SK-N-SH (cell line): ENCODE measurements at regions not wholly inside any gene's neighbourhood (a gene's known extent, or its start where the extent isn't known, plus 50 kb on each side); places are given as distances from the start of the nearest gene placed in this dataset.

Source experiments
- CTCF ChIA-PET: fragments of 300-600, 350-600 bp; formaldehyde crosslinking; extraction: SDS; loops from one replicate; lab custom pipeline; 2021; lab: Yijun Ruan, JAX
- POLR2A ChIA-PET: fragments of 350-600 bp; sonication (Branson Sonifier 250); formaldehyde crosslinking; extraction: SDS; loops from one replicate; lab custom pipeline; 2020; ENCODE audit warnings: antibody characterized with exemption, inconsistent platforms; lab: Yijun Ruan, JAX
- DNase-seq: peaks from one replicate; pipeline ENCODE4 v3.0.0; 2012
- H2AFZ ChIP-seq: fragments of 200-600 bp; sonication (generic); 2 replicates; pipeline ENCODE4 v1.8.1; 2016; ENCODE audit warnings: antibody characterized with exemption, mild to moderate bottlenecking, low read depth
- H3F3A ChIP-seq: fragments of 200-600 bp; sonication (generic); replicated peaks from 2 replicates; pipeline ENCODE3; 2016; ENCODE audit warnings: antibody characterized with exemption, mild to moderate bottlenecking; ENCODE audit not compliant: insufficient read depth
- H3K27ac ChIP-seq, 2 experiments: fragments of 200-500 bp in 1 of 2; fragments of 200-600 bp in 1 of 2; sonication (Bioruptor generic) in 1 of 2; sonication (generic), shearing (Covaris generic) in 1 of 2; 2 replicates each; pipeline versions ENCODE4 v1.5.1 to v1.6.1; 2014 to 2016; ENCODE audit warnings: low read depth in 2 of 2, inconsistent platforms in 1 of 2, low read length in 1 of 2, mild to moderate bottlenecking in 1 of 2, mixed read lengths in 1 of 2
- H3K27me3 ChIP-seq: fragments of 200-600 bp; sonication (generic), shearing (Covaris generic); 2 replicates; pipeline ENCODE4 v1.6.1; 2016; ENCODE audit warnings: mixed run types; ENCODE audit not compliant: insufficient read depth
- H3K36me3 ChIP-seq, 2 experiments: fragments of 200-500 bp in 1 of 2; fragments of 200-600 bp in 1 of 2; sonication (Bioruptor generic) in 1 of 2; sonication (generic) in 1 of 2; replicated peaks in 1 of 2; 2 replicates each; pipeline versions ENCODE3 to v1.5.1; 2014 to 2016; ENCODE audit warnings: low read length in 1 of 2, mild to moderate bottlenecking in 1 of 2; ENCODE audit not compliant: insufficient read depth in 2 of 2, control insufficient read depth in 1 of 2
- H3K4me1 ChIP-seq, 2 experiments: fragments of 200-500 bp in 1 of 2; fragments of 200-600 bp in 1 of 2; sonication (Bioruptor generic) in 1 of 2; sonication (generic), shearing (Covaris generic) in 1 of 2; 2 replicates each; pipeline versions ENCODE4 v1.5.1 to v1.6.1; 2014 to 2016; ENCODE audit warnings: low read depth in 1 of 2, low read length in 1 of 2, mixed run types in 1 of 2; ENCODE audit not compliant: insufficient read depth in 2 of 2, control insufficient read depth in 1 of 2
- H3K4me2 ChIP-seq: fragments of 200-600 bp; sonication (generic), shearing (Covaris generic); 2 replicates; pipeline ENCODE4 v1.6.1; 2017; ENCODE audit warnings: mixed run types
- H3K4me3 ChIP-seq, 2 experiments: fragments of 200-500 bp in 1 of 2; fragments of 200-600 bp in 1 of 2; sonication (Bioruptor generic) in 1 of 2; sonication (generic), shearing (Covaris generic) in 1 of 2; 2 replicates each; pipeline versions ENCODE4 v1.5.1 to v1.8.1; 2014 to 2016; ENCODE audit warnings: low read depth in 2 of 2, inconsistent platforms in 1 of 2, low read length in 1 of 2, mild to moderate bottlenecking in 1 of 2, mixed read lengths in 1 of 2, moderate library complexity in 1 of 2
- H3K79me2 ChIP-seq: fragments of 200-600 bp; sonication (generic); 2 replicates; pipeline ENCODE4 v1.8.1; 2017; ENCODE audit warnings: mild to moderate bottlenecking; ENCODE audit not compliant: insufficient read depth
- H3K9ac ChIP-seq: fragments of 200-600 bp; sonication (generic); 2 replicates; pipeline ENCODE4 v1.6.1; 2017; ENCODE audit warnings: mixed run types
- H3K9me2 ChIP-seq: fragments of 200-600 bp; sonication (generic); 2 replicates; pipeline ENCODE4 v1.6.1; 2017; ENCODE audit warnings: mixed run types
- H3K9me3 ChIP-seq: fragments of 200-600 bp; sonication (generic); 2 replicates; pipeline ENCODE4 v1.6.1; 2017; ENCODE audit warnings: mixed run types, mild to moderate bottlenecking, moderate library complexity
- H4K20me1 ChIP-seq: fragments of 200-600 bp; sonication (generic); 2 replicates; pipeline ENCODE4 v1.6.1; 2017; ENCODE audit warnings: mild to moderate bottlenecking, mixed run types; ENCODE audit not compliant: insufficient read depth
- CHD2 ChIP-seq: fragments of 150-350 bp; IDR thresholded peaks from 2 replicates; pipeline ENCODE4 v1.6.1; 2018; ENCODE audit warnings: low read length; ENCODE audit not compliant: partially characterized antibody
- EZH2phosphoT487 ChIP-seq: fragments of 200-600 bp; sonication (generic); IDR thresholded peaks from 2 replicates; pipeline ENCODE4 v1.6.1; 2017; ENCODE audit warnings: low read depth, mixed run types, mild to moderate bottlenecking, antibody characterized with exemption, moderate library complexity, borderline replicate concordance
- FOXJ3 ChIP-seq: sonication (generic); formaldehyde crosslinking; IDR thresholded peaks from 2 replicates; pipeline ENCODE4 v1.5.1; 2020; ENCODE audit warnings: mild to moderate bottlenecking, missing genetic modification reagents
- FOXM1 ChIP-seq: IDR thresholded peaks from 2 replicates; pipeline ENCODE4 v1.4.0; 2012; ENCODE audit warnings: low read depth, mild to moderate bottlenecking
- GABPA ChIP-seq: IDR thresholded peaks from 2 replicates; pipeline ENCODE4 v1.4.0; 2012; ENCODE audit warnings: low read depth, mild to moderate bottlenecking
- GATA2 ChIP-seq: sonication (generic); formaldehyde crosslinking; IDR thresholded peaks from 2 replicates; pipeline ENCODE4 v1.5.0; 2020; ENCODE audit warnings: mild to moderate bottlenecking, missing genetic modification reagents
- MEF2A ChIP-seq: IDR thresholded peaks from 2 replicates; pipeline ENCODE4 v1.4.0; 2012; ENCODE audit warnings: low read depth, borderline replicate concordance
- MXI1 ChIP-seq: IDR thresholded peaks from 2 replicates; pipeline ENCODE4 v1.6.1; 2012; ENCODE audit warnings: mild to moderate bottlenecking, low read depth, low read length, improper control_type of control experiment
- NFIC ChIP-seq: IDR thresholded peaks from 2 replicates; pipeline ENCODE4 v1.4.0; 2012; ENCODE audit warnings: borderline replicate concordance
- POLR2AphosphoS5 ChIP-seq: IDR thresholded peaks from 2 replicates; pipeline ENCODE4 v1.6.1; 2012; ENCODE audit warnings: low read depth, low read length
- RCOR1 ChIP-seq: fragments of 150-350 bp; IDR thresholded peaks from 2 replicates; pipeline ENCODE4 v1.6.1; 2017; ENCODE audit warnings: antibody characterized with exemption, low read length
- SIN3A ChIP-seq: IDR thresholded peaks from 2 replicates; pipeline ENCODE4 v1.6.1; 2012; ENCODE audit warnings: low read depth, mild to moderate bottlenecking, low read length, moderate library complexity, borderline replicate concordance
- SMC3 ChIP-seq: IDR thresholded peaks from 2 replicates; pipeline ENCODE4 v1.6.1; 2012; ENCODE audit warnings: low read depth, low read length, improper control_type of control experiment
- TAF1 ChIP-seq: IDR thresholded peaks from 2 replicates; pipeline ENCODE4 v1.6.1; 2012; ENCODE audit warnings: low read depth, mild to moderate bottlenecking, low read length, moderate library complexity, borderline replicate concordance
- TCF12 ChIP-seq: IDR thresholded peaks from 2 replicates; pipeline ENCODE4 v1.4.0; 2012
- TEAD4 ChIP-seq: IDR thresholded peaks from 2 replicates; pipeline ENCODE4 v1.4.0; 2012; ENCODE audit warnings: mild to moderate bottlenecking, borderline replicate concordance; ENCODE audit not compliant: insufficient read depth
- YY1 ChIP-seq: IDR thresholded peaks from 2 replicates; pipeline ENCODE4 v1.4.0; 2012; ENCODE audit warnings: low read depth, mild to moderate bottlenecking
- WGBS: methylation state at CpG from one replicate; pipeline ENCODE4 v1.1.6; 2017; ENCODE audit warnings: low lambda C conversion rate; 5-methylcytosine and 5-hydroxymethylcytosine counted together
- TF ChIP-seq, protein P1 (sequence below): fragments of 150-350 bp; IDR thresholded peaks from 2 replicates; pipeline ENCODE4 v1.6.1; 2016; ENCODE audit warnings: mild to moderate bottlenecking, low read depth, low read length
- TF ChIP-seq, protein P2 (sequence below): IDR thresholded peaks from 2 replicates; pipeline ENCODE4 v1.4.0; 2012; ENCODE audit warnings: low read depth, borderline replicate concordance
- TF ChIP-seq, protein P3 (sequence below): IDR thresholded peaks from 2 replicates; pipeline ENCODE4 v1.4.0; 2012; ENCODE audit warnings: low read depth, borderline replicate concordance
- TF ChIP-seq, protein P4 (sequence below): IDR thresholded peaks from 2 replicates; pipeline ENCODE4 v1.6.1; 2012; ENCODE audit warnings: mild to moderate bottlenecking, low read depth, low read length, moderate library complexity
- TF ChIP-seq, protein P5 (sequence below): IDR thresholded peaks from 2 replicates; pipeline ENCODE4; 2012

DNA sequence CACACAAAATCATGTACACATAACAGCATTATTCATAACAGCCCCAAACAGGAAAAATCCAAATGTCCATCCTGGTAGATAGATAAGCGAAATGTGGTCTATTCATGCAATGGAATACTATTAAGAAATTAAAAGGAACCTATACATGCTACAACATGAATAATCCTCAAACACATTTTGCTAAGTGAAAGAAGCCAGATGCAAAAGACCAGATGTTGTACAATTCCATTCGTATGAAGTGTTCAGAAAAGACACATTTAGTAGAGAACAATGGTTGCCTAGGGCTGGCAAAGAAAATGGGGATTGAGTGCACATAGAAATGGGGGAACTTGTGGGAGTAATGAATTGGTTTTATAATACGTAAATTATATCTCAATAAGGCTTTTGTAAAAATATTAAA, 182.3 kb downstream of the EBLN2 start:
- H3K4me3 ChIP-seq, result no peak overlapping the region
- POLR2A ChIA-PET, result no interaction called here
- no peaks in the 10 kb centered on the region for H3F3A ChIP-seq
- no peaks in the 10 kb centered on the region for H3K27me3 ChIP-seq
- 39% methylated on average over 3 of the region's 3 CpGs for WGBS
- TF ChIP-seq TEAD4 (no peak), MEF2A (no peak), POLR2AphosphoS5 (no peak), GABPA (no peak), MXI1 (no peak), TCF12 (no peak)
- TF ChIP-seq, protein P1, sequence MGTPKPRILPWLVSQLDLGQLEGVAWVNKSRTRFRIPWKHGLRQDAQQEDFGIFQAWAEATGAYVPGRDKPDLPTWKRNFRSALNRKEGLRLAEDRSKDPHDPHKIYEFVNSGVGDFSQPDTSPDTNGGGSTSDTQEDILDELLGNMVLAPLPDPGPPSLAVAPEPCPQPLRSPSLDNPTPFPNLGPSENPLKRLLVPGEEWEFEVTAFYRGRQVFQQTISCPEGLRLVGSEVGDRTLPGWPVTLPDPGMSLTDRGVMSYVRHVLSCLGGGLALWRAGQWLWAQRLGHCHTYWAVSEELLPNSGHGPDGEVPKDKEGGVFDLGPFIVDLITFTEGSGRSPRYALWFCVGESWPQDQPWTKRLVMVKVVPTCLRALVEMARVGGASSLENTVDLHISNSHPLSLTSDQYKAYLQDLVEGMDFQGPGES, result no peak
- no peaks in the 10 kb centered on the region for H3K9me3 ChIP-seq
- no peaks in the 10 kb centered on the region for H3K36me3 ChIP-seq
- no peak overlapping the region for H3K4me2 ChIP-seq
- H3K79me2 ChIP-seq, result no peaks in the 10 kb centered on the region
- H3K9me2 ChIP-seq, result no peaks in the 10 kb centered on the region
- H4K20me1 ChIP-seq, result no peaks in the 10 kb centered on the region
- no peak overlapping the region for H2AFZ ChIP-seq
- DNase-seq, result no peak
- CTCF ChIA-PET, result no interaction called here
- no peaks in the 10 kb centered on the region for H3K4me1 ChIP-seq
- no peak overlapping the region for H3K9ac ChIP-seq
- no peak overlapping the region for H3K27ac ChIP-seq

DNA sequence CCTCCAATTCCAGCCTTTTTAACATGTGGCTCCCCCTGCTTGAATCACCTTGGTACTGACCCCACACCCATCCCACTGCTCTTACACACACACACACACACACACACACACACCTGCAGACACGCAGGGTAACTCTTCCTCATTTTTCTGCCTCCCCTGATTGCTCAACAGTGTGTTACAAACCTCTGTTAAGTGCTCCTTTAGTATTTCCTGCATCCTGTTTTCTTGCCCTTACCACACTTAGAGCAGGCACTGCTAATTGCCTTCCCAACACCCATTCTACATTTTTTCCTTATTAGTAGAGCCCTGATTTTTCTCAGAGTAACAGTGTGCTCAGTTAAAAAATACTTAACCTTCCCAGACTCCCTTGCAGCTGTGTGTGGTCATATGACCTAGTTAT, 184.0 kb downstream of the EBLN2 start:
- POLR2A ChIA-PET, result no interaction called here
- TF ChIP-seq NFIC (no peak), CHD2 (no peak), SIN3A (no peak), FOXM1 (no peak), RCOR1 (no peak), EZH2phosphoT487 (no peak), TAF1 (no peak), YY1 (no peak), GATA2 (CRISPR knock-in tag) (no peak), FOXJ3 (no peak), POLR2AphosphoS5 (no peak), SMC3 (no peak)
- TF ChIP-seq, protein P2, sequence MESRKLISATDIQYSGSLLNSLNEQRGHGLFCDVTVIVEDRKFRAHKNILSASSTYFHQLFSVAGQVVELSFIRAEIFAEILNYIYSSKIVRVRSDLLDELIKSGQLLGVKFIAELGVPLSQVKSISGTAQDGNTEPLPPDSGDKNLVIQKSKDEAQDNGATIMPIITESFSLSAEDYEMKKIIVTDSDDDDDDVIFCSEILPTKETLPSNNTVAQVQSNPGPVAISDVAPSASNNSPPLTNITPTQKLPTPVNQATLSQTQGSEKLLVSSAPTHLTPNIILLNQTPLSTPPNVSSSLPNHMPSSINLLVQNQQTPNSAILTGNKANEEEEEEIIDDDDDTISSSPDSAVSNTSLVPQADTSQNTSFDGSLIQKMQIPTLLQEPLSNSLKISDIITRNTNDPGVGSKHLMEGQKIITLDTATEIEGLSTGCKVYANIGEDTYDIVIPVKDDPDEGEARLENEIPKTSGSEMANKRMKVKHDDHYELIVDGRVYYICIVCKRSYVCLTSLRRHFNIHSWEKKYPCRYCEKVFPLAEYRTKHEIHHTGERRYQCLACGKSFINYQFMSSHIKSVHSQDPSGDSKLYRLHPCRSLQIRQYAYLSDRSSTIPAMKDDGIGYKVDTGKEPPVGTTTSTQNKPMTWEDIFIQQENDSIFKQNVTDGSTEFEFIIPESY, result no peak
- TF ChIP-seq, protein P3, sequence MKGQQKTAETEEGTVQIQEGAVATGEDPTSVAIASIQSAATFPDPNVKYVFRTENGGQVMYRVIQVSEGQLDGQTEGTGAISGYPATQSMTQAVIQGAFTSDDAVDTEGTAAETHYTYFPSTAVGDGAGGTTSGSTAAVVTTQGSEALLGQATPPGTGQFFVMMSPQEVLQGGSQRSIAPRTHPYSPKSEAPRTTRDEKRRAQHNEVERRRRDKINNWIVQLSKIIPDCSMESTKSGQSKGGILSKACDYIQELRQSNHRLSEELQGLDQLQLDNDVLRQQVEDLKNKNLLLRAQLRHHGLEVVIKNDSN, result no peak
- TF ChIP-seq, protein P4, sequence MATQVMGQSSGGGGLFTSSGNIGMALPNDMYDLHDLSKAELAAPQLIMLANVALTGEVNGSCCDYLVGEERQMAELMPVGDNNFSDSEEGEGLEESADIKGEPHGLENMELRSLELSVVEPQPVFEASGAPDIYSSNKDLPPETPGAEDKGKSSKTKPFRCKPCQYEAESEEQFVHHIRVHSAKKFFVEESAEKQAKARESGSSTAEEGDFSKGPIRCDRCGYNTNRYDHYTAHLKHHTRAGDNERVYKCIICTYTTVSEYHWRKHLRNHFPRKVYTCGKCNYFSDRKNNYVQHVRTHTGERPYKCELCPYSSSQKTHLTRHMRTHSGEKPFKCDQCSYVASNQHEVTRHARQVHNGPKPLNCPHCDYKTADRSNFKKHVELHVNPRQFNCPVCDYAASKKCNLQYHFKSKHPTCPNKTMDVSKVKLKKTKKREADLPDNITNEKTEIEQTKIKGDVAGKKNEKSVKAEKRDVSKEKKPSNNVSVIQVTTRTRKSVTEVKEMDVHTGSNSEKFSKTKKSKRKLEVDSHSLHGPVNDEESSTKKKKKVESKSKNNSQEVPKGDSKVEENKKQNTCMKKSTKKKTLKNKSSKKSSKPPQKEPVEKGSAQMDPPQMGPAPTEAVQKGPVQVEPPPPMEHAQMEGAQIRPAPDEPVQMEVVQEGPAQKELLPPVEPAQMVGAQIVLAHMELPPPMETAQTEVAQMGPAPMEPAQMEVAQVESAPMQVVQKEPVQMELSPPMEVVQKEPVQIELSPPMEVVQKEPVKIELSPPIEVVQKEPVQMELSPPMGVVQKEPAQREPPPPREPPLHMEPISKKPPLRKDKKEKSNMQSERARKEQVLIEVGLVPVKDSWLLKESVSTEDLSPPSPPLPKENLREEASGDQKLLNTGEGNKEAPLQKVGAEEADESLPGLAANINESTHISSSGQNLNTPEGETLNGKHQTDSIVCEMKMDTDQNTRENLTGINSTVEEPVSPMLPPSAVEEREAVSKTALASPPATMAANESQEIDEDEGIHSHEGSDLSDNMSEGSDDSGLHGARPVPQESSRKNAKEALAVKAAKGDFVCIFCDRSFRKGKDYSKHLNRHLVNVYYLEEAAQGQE, result no peak
- TF ChIP-seq, protein P5, sequence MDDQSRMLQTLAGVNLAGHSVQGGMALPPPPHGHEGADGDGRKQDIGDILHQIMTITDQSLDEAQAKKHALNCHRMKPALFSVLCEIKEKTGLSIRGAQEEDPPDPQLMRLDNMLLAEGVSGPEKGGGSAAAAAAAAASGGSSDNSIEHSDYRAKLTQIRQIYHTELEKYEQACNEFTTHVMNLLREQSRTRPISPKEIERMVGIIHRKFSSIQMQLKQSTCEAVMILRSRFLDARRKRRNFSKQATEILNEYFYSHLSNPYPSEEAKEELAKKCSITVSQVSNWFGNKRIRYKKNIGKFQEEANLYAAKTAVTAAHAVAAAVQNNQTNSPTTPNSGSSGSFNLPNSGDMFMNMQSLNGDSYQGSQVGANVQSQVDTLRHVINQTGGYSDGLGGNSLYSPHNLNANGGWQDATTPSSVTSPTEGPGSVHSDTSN, result no peak

More for the DNA sequence above, 184.0 kb downstream of the EBLN2 start:
- no peaks in the 10 kb centered on the region for H3K79me2 ChIP-seq
- 38% methylated on average over 1 of the region's 1 CpG for WGBS
- no peak overlapping the region for H3K4me2 ChIP-seq
- no peak for DNase-seq
- H2AFZ ChIP-seq, result no peak overlapping the region
- no peak overlapping the region for H3K9ac ChIP-seq
- H3K4me3 ChIP-seq, result no peak overlapping the region
- no peaks in the 10 kb centered on the region for H4K20me1 ChIP-seq
- no peaks in the 10 kb centered on the region for H3F3A ChIP-seq
- no peak overlapping the region for H3K27ac ChIP-seq
- H3K36me3 ChIP-seq, result no peaks in the 10 kb centered on the region
- no peaks in the 10 kb centered on the region for H3K9me3 ChIP-seq
- H3K9me2 ChIP-seq, result no peaks in the 10 kb centered on the region
- H3K4me1 ChIP-seq, result no peaks in the 10 kb centered on the region
- CTCF ChIA-PET, result no interaction called here
- no peaks in the 10 kb centered on the region for H3K27me3 ChIP-seq
